Heart left ventricle (tissue), 13 donors: ENCODE measurements at regions not wholly inside any gene's neighbourhood (a gene's known extent, or its start where the extent isn't known, plus 50 kb on each side); places are given as distances from the start of the nearest gene placed in this dataset.

Experiments
- POLR2A ChIP-seq, 2 donors: fragments of 450-650 bp; IDR thresholded peaks; one replicate each; pipeline ENCODE4 v1.6.1; 2017; ENCODE audit warnings: antibody characterized with exemption in 2 of 2, mild to moderate bottlenecking in 2 of 2, moderate library complexity in 2 of 2
- TF ChIP-seq, protein P1 (sequence below), 12 donors: fragments of 200-600 bp; sonication (generic) in 4 of 12; IDR thresholded peaks; one replicate each; pipeline versions ENCODE4 v1.5.0 to v1.8.0; 2018 to 2022; ENCODE audit warnings: antibody characterized with exemption in 12 of 12, mild to moderate bottlenecking in 5 of 12
- donor health status: ischemic (EF 13 %, LVEDD 7.1; RV severe dilation, severe dysfunction).
- donor health status: DM: no; HTN: yes; CAD: no.
- donor health status: DM: no; HTN: no; CAD: no.
- donor health status: ischemic (EF 25% LVEDD 6.9; RV normal size, moderate dysfunction).
- donor health status: ischemic (EF 25% LVEDD 5.7; RV mildly dilated, moderate dysfunction).
- donor health status: ischemic (EF 35%, LVEDD 5.7; RV mildly dilated, moderate dysfunction).
- donor health status: nonischemic (EF 11% LVEDD 7.7; RV severe dilation, severe dysfunction).
- donor health status: DM: yes; HTN: yes; CAD: no.
- donor health status: PGD.
- donor health status: ischemic (EF 29% LVEDD 5.4; RV normal size, mild dysfunction).
- donor health status: nonischemic (EF 23%, LVEDD 6.1; RV moderate dilation, normal function).

DNA sequence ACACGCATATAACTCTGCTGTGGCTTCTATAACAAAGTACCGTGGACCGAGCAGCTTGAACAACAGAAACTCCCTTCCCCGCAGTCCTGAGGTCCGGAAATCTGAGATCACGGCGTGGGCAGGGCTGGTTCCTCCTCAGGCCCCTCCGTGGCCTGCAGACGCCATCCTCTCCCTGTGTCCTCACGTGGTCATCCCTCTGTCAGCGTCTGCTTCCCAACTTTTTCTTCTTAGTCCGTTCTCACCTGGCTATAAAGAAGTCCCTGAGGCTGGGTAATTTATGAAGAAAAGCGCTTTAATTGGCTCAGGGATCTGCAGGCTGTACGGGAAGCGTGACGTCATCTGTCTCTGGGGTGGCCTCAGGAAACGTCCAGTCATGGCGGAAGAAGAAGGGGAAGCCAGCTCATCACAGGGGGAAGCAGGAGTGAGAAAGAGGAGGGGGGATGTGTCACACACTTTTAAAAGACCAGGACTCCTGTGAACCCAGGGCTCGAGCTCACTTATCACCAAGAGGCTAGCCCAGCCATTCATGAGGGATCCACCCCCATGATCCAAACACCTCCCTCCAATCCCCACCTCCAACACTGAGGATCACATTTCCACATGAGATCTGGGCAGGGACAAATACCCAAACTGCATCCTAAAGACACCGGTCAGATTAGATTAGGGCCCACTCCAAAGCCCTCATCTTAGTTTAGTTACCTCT is 91.2 kb upstream of the INSIG1 start:
- TF ChIP-seq, protein P1, sequence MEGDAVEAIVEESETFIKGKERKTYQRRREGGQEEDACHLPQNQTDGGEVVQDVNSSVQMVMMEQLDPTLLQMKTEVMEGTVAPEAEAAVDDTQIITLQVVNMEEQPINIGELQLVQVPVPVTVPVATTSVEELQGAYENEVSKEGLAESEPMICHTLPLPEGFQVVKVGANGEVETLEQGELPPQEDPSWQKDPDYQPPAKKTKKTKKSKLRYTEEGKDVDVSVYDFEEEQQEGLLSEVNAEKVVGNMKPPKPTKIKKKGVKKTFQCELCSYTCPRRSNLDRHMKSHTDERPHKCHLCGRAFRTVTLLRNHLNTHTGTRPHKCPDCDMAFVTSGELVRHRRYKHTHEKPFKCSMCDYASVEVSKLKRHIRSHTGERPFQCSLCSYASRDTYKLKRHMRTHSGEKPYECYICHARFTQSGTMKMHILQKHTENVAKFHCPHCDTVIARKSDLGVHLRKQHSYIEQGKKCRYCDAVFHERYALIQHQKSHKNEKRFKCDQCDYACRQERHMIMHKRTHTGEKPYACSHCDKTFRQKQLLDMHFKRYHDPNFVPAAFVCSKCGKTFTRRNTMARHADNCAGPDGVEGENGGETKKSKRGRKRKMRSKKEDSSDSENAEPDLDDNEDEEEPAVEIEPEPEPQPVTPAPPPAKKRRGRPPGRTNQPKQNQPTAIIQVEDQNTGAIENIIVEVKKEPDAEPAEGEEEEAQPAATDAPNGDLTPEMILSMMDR (IDR thresholded peaks at IDR 0.05) = no peak
- TF ChIP-seq POLR2A (IDR thresholded peaks at IDR 0.05) = no peak
